SK-N-MC (cell line): ENCODE measurements at regions not wholly inside any gene's neighbourhood (a gene's known extent, or its start where the extent isn't known, plus 50 kb on each side); places are given as distances from the start of the nearest gene placed in this dataset.

Experiments used
- EZH2 ChIP-seq: fragments of 200-600 bp; sonication (generic); IDR thresholded peaks from one replicate; pipeline ENCODE4 v1.6.1; 2017; ENCODE audit warnings: antibody characterized with exemption
- POLR2AphosphoS5 ChIP-seq: IDR thresholded peaks from 2 replicates; pipeline ENCODE4 v1.6.1; 2012; ENCODE audit warnings: mild to moderate bottlenecking, low read depth, low read length, borderline replicate concordance

DNA sequence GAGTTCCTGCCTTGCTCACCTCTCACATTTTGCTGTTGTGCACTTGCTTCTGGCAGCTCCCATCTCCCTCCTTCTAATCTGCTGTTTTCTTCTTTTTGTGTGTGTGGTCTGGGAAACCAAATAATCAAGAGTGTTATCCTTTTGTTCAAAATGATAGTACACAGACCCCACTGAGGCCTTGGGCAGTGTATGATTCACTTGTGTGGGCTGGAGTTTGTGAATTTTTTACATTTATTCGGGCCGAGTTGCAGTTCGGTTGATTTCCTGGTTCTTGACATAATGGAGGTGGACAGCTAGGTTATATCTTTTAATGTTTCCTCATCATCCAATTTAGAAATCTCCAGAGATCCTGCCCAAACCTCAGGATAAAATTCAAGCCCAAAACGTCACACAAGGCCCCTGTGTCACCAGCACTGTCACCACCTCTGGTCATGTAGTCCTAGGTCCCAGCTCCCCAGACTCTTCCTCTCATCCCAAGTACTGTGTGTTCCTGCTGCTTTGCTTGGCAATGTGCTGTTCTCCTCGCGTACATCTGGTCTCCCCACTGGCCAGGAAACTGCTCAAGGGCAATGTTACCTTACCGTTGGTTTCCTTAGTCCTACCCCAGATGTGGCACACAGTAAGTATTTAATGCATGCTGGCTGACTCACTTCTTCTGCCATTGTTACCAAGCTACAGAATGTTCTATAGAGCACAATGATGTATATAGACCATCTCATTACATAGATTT, 55.7 kb upstream of the PHACTR2 start:
- no peak for TF ChIP-seq POLR2AphosphoS5
- TF ChIP-seq EZH2, result no peak
